ENCODE measurements at regions not wholly inside any gene's neighbourhood (a gene's known extent, or its start where the extent isn't known, plus 50 kb on each side); places are given as distances from the start of the nearest gene placed in this dataset.

DNA sequence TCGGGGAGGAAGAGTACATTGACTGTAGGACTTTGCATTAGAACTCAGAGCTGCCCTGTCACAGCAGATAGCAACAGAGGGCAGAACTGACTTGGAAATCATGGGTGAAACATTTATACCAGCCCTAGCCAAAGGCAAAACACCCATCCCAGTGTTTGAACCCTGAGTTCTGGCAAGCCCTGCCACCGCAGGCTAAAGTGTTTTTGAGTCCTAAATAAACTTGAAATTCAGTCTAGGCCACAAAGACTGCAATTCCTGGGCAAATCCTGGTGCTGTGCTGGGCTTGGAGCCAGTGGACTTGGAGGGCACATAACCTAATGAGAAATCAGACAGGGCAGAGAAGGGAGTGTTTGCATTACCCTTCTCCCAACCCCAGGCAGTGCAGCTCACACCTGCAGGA is 1015.7 kb downstream of the FSTL5 start:
- TF ChIP-seq EZH2 (IDR thresholded peaks at IDR 0.05; ENCODE audit: insufficient read depth, poor library complexity, severe bottlenecking) (no peak), EZH2phosphoT487 (IDR thresholded peaks at IDR 0.05; ENCODE audit: insufficient read depth, low read depth) (no peak)

Measured in GM23248 (cell line).